GM18498 (cell line): ENCODE measurements at regions not wholly inside any gene's neighbourhood (a gene's known extent, or its start where the extent isn't known, plus 50 kb on each side); places are given as distances from the start of the nearest gene placed in this dataset.

Experiments used
- ATAC-seq: cut with Tn5 transposase; IDR thresholded peaks from one replicate; pipeline ENCODE4 v1.9.1; 2021; ENCODE audit warnings: mild to moderate bottlenecking, moderate library complexity; ENCODE audit not compliant: unreplicated experiment

DNA sequence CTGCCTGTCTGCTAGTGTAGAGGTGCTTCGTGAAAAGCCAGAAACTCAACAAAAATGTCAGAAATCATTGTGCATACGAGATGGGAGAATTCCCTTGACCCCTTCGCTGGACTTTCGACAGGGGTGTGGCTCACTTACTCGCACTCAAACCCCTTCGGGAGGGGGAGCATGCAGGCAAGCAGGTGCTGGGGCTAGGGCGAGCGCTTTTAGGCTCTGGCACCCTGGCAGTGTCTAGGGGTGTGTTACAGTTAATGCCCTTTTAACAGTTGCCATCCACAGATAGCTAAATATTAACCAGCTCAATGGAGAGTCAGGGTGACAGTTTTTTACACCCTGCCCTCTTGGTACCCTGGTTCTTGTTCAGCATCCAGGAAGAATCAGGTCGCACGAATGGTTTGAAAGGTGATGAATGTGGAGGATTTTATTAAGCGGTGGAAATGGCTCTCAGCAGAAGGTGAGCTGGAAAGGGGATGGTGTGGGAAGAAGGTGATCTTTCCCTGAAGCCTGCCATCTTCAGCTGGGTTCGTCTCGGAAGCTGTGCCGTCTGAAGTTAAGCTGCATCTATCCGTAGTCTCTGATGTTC, 59.6 kb upstream of the SHANK2 start:
- ATAC-seq: no peak

DNA sequence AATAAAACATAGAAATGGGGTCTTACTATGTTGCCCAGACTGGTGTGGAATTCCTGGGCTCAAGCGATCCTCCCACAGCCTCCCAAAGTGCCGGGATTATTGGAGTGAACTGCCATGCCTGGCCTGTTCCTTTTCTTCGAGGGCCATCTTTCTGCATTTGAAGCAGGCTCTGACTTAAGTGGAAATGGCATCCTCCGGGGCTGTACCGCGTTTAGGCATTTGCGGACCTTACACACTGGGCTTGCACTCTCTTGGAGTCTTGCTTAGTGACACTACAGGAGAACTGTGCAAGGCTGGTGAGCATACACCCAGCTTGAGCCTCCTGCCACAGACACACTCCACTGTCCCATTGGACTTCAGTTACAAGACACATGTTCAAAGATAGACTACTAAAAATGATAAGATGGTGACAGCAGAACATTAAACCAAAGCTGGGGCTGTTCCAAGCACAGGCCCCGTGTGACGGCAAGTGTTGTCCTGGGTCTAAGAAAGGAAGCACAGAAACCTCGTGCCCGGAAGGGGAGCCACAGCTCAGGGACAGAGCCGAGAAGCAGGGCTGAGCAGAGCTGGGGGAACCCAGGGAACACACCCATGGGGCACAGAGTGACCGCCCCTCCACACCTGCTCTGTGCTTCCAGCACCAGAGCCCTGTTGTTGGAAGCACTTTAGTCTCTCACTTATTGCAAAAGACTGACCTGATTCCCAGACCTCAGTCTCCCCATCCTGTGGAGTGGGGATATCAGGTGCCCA, 59.0 kb upstream of the SHANK2 start:
- ATAC-seq: no peak

DNA sequence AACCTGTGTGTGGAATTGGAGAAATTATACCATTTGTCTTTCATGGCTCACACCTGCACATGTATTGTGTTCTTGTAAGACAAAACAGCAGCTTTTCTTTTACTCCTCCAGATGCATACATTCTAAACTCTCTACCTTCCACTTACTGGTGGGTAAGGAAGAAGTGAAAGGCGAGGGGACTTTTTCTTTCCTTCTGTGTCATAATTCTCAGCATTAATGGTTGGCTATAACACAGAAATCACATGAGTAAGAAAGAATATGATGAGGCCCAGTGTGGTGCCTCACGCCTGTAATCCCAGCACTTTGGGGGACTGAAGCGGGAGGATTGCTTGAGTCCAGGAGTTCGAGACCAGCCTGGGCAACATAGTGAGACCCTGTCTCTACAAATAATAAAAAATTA, 57.8 kb upstream of the SHANK2 start:
- ATAC-seq: no peak

DNA sequence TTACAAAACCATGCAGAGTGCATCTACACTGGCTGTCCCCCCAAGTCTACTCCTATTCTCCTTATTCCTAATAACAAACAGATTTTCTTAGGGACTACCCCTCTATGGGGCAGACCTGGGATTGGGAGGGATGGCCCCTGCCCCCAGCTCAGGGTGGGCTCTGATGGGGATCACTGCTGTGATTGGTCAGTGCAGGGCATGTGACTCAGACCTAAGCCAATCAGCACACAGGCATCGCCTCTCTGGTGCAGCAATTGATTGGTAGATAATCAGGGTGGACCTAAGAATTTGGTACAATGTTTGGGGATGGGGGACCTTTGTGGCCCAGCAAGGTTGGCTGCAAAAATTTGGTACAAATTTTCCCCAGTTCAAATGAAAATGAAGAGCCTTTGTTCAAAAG, 57.2 kb upstream of the SHANK2 start:
- no peak for ATAC-seq

DNA sequence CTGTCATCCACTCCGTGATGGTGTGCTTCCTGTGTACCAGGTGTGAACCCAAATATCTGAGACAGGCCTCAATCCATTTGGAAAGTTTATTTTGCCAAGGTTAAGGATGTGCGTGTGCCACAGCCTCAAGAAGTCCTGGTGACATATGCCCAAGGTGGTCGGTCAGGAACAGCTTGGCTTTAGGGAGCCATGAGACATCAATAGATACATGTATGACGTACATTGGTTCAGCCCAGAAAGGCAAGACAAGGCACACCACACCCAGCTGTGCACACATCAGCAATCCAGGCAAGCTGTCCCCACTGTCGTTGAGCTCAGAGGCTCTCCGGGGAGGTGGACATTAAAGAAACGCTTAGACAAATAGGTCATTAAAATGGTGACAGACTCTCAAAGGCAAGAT, 56.8 kb upstream of the SHANK2 start:
- no peak for ATAC-seq

DNA sequence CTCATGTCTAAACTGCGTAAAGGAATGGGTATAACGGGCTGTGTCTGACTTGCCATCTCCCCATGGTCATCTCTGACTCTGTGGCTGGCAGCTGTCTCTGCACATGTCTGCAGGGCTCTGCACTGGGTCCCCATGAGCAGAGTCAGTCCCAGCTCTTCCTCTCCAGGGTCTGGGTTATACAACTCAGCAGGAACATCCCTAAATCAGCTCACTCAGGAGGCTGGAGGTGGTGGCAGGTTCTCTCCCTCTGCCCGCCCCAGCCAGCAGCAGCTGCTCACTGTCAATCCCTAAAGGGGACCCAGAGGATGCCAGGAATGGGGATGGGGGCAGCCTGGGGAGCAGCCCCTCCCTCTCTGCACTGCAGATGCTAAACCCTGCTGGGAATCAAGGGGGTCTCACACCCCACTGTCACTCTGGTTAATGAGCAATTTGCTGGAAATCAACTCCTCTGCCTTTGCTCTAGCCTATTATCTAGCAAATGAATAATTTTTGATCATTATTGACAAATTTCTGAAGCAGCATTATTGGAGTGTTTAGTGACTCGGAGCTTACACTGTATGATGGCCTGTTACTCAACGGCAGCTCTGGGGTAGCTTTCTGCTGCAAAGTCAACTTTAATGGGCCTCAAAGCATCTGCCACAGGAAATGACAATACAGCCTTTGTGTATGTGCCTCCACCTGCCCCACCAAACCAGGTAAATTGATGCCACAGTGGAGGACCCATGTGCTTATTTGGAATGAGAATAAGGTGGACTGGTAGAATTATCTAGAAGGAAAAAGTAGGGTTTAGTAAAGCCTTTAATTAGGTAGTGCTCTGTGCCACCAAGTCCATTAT, 55.7 kb upstream of the SHANK2 start:
- no peak for ATAC-seq

DNA sequence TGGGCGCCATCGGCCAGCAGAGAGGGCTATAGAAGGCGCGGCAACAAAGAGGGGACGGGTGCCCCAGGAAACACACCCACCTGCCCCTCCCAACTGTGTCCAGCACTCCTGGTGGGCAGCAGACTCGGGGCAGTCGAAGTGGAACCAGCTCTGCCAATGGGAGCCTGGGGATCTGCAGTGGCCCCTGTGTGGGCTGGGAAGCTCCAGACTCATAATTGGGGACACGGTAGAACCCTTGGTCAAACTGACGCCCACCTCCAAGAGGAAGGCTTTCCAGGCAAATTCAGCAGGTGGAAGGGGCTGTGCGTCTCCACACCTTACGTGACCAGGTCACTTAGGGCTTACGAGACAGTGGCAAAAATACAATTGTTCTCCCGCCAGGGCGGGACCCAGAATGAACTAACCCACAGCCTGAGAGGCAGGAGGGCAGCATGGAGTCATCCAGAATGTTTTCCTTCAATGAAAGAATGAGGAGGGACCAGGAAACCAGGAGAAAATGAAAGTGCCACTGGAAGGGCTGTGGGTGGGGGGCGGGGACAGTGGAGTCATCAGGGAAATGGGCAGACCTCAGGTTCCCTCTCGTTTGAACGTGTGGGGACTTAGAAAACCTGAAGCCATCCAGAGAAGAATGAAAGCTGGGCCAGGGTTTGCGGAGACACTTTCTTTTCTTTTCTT, 53.2 kb upstream of the SHANK2 start:
- ATAC-seq: no peak

DNA sequence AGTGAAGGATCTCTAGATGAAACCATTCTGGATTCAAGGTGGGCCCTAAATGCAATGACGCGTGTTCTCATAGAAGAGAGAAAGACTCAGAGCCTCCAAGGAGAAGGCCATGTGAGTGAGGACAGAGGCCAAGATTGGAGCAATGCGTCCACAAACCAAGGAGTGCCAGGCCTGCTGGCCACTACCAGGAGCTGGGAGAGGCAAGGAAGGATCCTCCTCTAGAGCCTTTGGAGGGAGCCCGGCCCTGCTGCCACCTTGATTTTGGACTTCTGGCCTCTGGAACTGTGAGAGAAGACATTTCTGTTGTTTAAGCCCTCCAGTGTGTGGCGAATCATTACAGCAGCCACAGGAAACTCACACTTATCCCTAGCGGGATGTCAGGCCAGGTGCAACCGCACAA, 52.7 kb upstream of the SHANK2 start:
- no peak for ATAC-seq

DNA sequence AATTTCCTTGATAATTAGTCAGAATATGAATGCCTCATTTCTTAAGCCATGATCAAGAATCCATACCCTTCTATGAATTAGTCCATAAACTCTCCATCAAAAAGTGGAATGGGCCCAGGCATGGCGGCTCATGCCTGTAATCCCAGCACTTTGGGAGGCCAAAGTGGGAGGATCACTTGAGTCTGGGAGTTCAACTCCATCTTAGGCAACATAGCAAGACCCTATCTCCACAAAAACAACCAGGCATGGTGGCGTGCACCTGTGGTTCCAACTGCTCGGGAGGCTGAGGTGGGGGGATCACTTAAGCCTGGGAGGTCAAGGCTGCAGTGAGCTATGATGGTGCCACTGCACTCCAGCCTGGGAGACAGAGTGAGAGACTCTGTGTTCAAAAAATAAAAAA, 52.1 kb upstream of the SHANK2 start:
- ATAC-seq: no peak

DNA sequence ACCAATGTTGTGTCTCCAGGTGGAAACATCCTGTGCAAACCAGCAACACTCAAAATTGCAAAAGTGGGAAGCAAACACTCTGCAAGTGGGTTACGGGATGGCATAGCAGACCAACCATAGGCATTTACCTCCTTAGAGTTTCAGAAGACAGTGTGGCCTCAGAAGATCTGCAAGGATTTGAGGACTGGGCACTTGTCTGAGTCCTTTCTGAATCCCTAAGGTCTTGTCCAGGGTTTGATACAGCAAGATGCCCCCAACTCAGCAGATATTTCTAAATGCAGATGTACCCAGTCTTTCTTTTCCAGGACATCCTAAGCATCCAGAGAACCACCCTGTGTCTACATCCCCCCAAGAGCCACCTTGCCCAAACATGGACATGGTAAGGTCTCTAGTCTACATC, 51.7 kb upstream of the SHANK2 start:
- no peak for ATAC-seq

DNA sequence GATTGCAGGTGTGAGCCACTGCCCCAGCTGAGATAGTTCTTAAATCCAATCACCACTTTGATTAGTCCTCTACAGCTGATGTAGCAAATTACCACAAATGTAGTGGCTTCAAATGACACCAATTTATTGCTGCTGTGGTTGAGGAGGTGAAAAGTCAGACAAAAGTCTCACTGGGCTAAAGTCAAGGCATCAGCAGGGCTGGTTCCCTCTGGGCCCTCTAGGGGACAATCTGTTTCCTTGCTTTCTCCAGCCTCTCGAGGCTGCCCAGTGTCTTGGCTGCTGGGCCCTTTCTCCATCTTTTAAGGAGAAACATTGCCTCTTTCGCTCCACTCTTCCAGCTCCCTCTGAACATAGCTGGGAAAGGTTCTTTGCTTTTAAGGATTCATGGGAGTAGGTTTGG, 50.5 kb upstream of the SHANK2 start:
- ATAC-seq: no peak

DNA sequence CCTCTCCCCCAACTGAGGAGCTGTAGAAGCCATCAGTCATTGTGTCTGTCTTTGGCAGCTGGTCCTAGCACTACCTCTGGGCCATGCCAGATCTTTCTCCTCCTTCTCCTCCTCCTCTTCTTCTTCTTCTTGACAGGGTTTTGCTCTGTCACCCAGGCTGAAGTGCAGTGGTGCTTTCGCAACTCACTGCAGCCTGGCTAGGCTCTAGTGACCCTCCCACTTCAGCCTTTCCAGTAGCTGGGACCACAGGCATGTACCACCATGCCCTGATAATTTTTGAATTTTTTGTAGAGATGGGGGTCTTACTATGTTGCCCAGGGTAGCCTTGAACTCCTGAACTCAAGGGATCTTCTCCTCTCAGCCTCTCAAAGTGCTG, 50.1 kb upstream of the SHANK2 start:
- no peak for ATAC-seq
